ENCODE measurements at regions not wholly inside any gene's neighbourhood (a gene's known extent, or its start where the extent isn't known, plus 50 kb on each side); places are given as distances from the start of the nearest gene placed in this dataset.
A peak's percentile ranks its signal among the peaks of the same experiment; 100 is the strongest.
"Not testable (repeated sequence)": the region's sequence is repeated elsewhere in the genome, so short reads cannot be mapped to it uniquely, and the experiment has no call there.

- TF ChIP-seq CTCF (IDR thresholded peaks at IDR 0.05; ENCODE audit: extremely low read depth, insufficient read depth, missing control alignments), result no peak
- in situ Hi-C loops (cut with MboI; ENCODE audit: low pct_unique_long_range_greater_than_20kb, low sequenced_read_pairs, unreplicated experiment), result no loop called here
- DNase-seq (ENCODE audit: low spot score), result no peak
These were observed 194.0 kb upstream of the PRSS58 start for GRCh38 chr7:142451817-142452216.

- no peak for TF ChIP-seq CTCF (IDR thresholded peaks at IDR 0.05; ENCODE audit: extremely low read depth, insufficient read depth, missing control alignments)
- no peak for DNase-seq (ENCODE audit: low spot score)
- in situ Hi-C loops (cut with MboI; ENCODE audit: low pct_unique_long_range_greater_than_20kb, low sequenced_read_pairs, unreplicated experiment), result no loop called here
These were observed 193.4 kb upstream of the PRSS58 start for GRCh38 chr7:142451296-142451695.

GRCh38 chr7:142450695-142451094 is 192.8 kb upstream of the PRSS58 start:
- TF ChIP-seq CTCF (IDR thresholded peaks at IDR 0.05; ENCODE audit: extremely low read depth, insufficient read depth, missing control alignments), result no peak
- DNase-seq (ENCODE audit: low spot score), result no peak
- in situ Hi-C loops (cut with MboI; ENCODE audit: low pct_unique_long_range_greater_than_20kb, low sequenced_read_pairs, unreplicated experiment), result no loop called here

GRCh38 chr7:142450206-142450605 is 192.3 kb upstream of the PRSS58 start:
- no peak for TF ChIP-seq CTCF (IDR thresholded peaks at IDR 0.05; ENCODE audit: extremely low read depth, insufficient read depth, missing control alignments)
- no peak for DNase-seq (ENCODE audit: low spot score)
- in situ Hi-C loops (cut with MboI; ENCODE audit: low pct_unique_long_range_greater_than_20kb, low sequenced_read_pairs, unreplicated experiment), result no loop called here

GRCh38 chr7:142448857-142449256 is 191.0 kb upstream of the PRSS58 start:
- DNase-seq (ENCODE audit: low spot score); in situ Hi-C loops (cut with MboI; ENCODE audit: low pct_unique_long_range_greater_than_20kb, low sequenced_read_pairs, unreplicated experiment): not testable (repeated sequence)

- no peak for TF ChIP-seq CTCF (IDR thresholded peaks at IDR 0.05; ENCODE audit: extremely low read depth, insufficient read depth, missing control alignments)
- in situ Hi-C loops (cut with MboI; ENCODE audit: low pct_unique_long_range_greater_than_20kb, low sequenced_read_pairs, unreplicated experiment), result no loop called here
- DNase-seq (ENCODE audit: low spot score), result no peak
These were observed 189.9 kb upstream of the PRSS58 start for GRCh38 chr7:142447762-142448161.

- peak; percentile 45 for TF ChIP-seq CTCF (IDR thresholded peaks at IDR 0.05; ENCODE audit: extremely low read depth, insufficient read depth, missing control alignments)
- DNase-seq (ENCODE audit: low spot score), result no peak
- in situ Hi-C loops (cut with MboI; ENCODE audit: low pct_unique_long_range_greater_than_20kb, low sequenced_read_pairs, unreplicated experiment), result no loop called here
These were observed 187.3 kb upstream of the PRSS58 start for GRCh38 chr7:142445019-142445686.
